Mesendoderm (in vitro differentiated cells): ENCODE measurements at regions not wholly inside any gene's neighbourhood (a gene's known extent, or its start where the extent isn't known, plus 50 kb on each side); places are given as distances from the start of the nearest gene placed in this dataset.
"Not testable (repeated sequence)": the region's sequence is repeated elsewhere in the genome, so short reads cannot be mapped to it uniquely, and the experiment has no call there.

Source experiments
- DNase-seq: peaks from one replicate; pipeline ENCODE4 v3.0.0; 2013
- H2AK5ac ChIP-seq: 2 replicates; pipeline ENCODE4 v1.6.1; 2013; ENCODE audit warnings: low read length, inconsistent platforms
- H2BK120ac ChIP-seq: 2 replicates; pipeline ENCODE4 v1.6.1; 2013; ENCODE audit warnings: low read depth, mild to moderate bottlenecking, low read length, moderate library complexity, mixed read lengths
- H2BK15ac ChIP-seq: replicated peaks from 2 replicates; pipeline ENCODE4 v1.6.1; 2013; ENCODE audit warnings: low read depth, mild to moderate bottlenecking, moderate library complexity
- H2BK5ac ChIP-seq: 2 replicates; pipeline ENCODE4 v1.6.1; 2013; ENCODE audit warnings: low read length, inconsistent platforms
- H3K18ac ChIP-seq: 2 replicates; pipeline ENCODE4 v1.6.1; 2013; ENCODE audit warnings: mild to moderate bottlenecking, low read length, mixed read lengths
- H3K23ac ChIP-seq: one replicate; pipeline ENCODE4 v1.6.1; 2013; ENCODE audit warnings: low read length
- H3K27ac ChIP-seq: 2 replicates; pipeline ENCODE4 v1.5.1; 2013; ENCODE audit warnings: low read depth, mild to moderate bottlenecking, inconsistent platforms, low read length, moderate library complexity
- H3K27me3 ChIP-seq: 2 replicates; pipeline ENCODE4 v1.6.1; 2013; ENCODE audit warnings: low read length, control low read depth, mild to moderate bottlenecking, inconsistent platforms; ENCODE audit not compliant: insufficient read depth, poor library complexity
- H3K36me3 ChIP-seq: 2 replicates; pipeline ENCODE4 v1.6.1; 2013; ENCODE audit warnings: low read length, inconsistent platforms; ENCODE audit not compliant: control insufficient read depth, insufficient read depth
- H3K4ac ChIP-seq: one replicate; pipeline ENCODE4 v1.6.1; 2013; ENCODE audit warnings: low read depth, mild to moderate bottlenecking, low read length, moderate library complexity
- H3K4me1 ChIP-seq: 2 replicates; pipeline ENCODE4 v1.6.1; 2013; ENCODE audit warnings: low read depth, low read length, inconsistent platforms; ENCODE audit not compliant: control insufficient read depth
- H3K4me2 ChIP-seq: 2 replicates; pipeline ENCODE4 v1.6.1; 2013; ENCODE audit warnings: low read length
- H3K4me3 ChIP-seq: 2 replicates; pipeline ENCODE4 v1.5.1; 2013; ENCODE audit warnings: mild to moderate bottlenecking, low read length
- H3K56ac ChIP-seq: one replicate; pipeline ENCODE4 v1.6.1; 2013; ENCODE audit warnings: low read length
- H3K79me1 ChIP-seq: 2 replicates; pipeline ENCODE4 v1.6.1; 2013; ENCODE audit warnings: low read length, inconsistent platforms
- H3K79me2 ChIP-seq: 2 replicates; pipeline ENCODE4 v1.6.1; 2013; ENCODE audit warnings: mild to moderate bottlenecking, low read length; ENCODE audit not compliant: control insufficient read depth, insufficient read depth
- H3K9ac ChIP-seq: 2 replicates; pipeline ENCODE4 v1.6.1; 2013; ENCODE audit warnings: low read length, inconsistent platforms
- H4K5ac ChIP-seq: one replicate; pipeline ENCODE4 v1.6.1; 2013; ENCODE audit warnings: low read length
- H4K8ac ChIP-seq: one replicate; pipeline ENCODE4 v1.6.1; 2013; ENCODE audit warnings: low read depth, mild to moderate bottlenecking, control low read depth, low read length, moderate library complexity
- WGBS: extraction: QIAGEN DNeasy Blood & Tissue Kit; methylation state at CpG from one replicate; pipeline ENCODE4 v1.1.7; 2013; ENCODE audit warnings: low lambda C conversion rate, missing lambda C conversion rate; ENCODE audit not compliant: insufficient coverage; ENCODE audit errors: extremely low coverage; 5-methylcytosine and 5-hydroxymethylcytosine counted together

DNA sequence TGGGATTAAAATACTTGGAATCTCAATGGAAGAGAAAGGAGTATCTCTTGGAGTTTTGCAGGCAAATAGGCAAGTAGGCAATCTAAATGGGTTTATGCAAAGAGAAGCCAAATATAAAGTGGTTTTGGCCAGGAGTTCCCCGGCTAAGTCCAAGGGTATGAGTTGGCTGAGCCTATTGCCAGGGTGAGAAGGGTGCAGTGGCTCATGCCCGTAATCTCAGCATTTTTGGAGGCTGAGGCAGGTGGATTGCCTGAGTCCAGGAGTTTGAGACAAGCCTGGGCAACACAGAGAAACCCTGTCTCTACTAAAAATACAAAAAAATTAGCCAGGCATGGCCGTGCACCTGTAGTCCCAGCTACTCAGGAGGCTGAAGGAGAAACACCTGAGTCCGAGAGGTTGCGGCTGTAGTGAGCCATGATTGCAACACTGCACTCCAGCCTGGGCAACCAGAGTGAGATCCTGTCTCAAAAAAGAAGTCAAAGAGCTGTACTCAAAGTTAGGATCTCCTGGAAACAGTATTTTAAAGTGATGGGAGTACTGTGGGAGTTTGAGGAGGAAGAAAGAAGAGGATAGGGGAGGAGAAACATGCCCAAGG, 130.4 kb upstream of the RAB18 start:
- Histone ChIP-seq H3K27ac (no peak overlapping the region), H2BK120ac (no peak overlapping the region), H3K23ac (no peak overlapping the region), H3K4ac (no peak overlapping the region), H3K56ac (no peak overlapping the region), H2BK5ac (no peak overlapping the region), H3K79me1 (no peaks in the 10 kb centered on the region), H4K5ac (no peak overlapping the region), H3K9ac (no peak overlapping the region), H3K18ac (no peak overlapping the region), H3K4me1 (no peaks in the 10 kb centered on the region), H2AK5ac (no peak overlapping the region), H3K79me2 (no peaks in the 10 kb centered on the region), H3K36me3 (no peaks in the 10 kb centered on the region), H4K8ac (no peak overlapping the region), H3K4me2 (no peak overlapping the region), H2BK15ac (no peak overlapping the region), H3K4me3 (no peak overlapping the region), H3K27me3 (no peaks in the 10 kb centered on the region)
- no CpG with 5 or more reads among the region's 5 CpGs for WGBS
- DNase-seq, result no peak

GRCh38 chr10:27372095-27372494, 131.5 kb upstream of the ACBD5 start:
- H2BK5ac ChIP-seq, result no peak overlapping the region
- H4K8ac ChIP-seq, result no peak overlapping the region
- no peak overlapping the region for H3K4ac ChIP-seq
- H2BK15ac ChIP-seq, result no peak overlapping the region
- H3K79me2 ChIP-seq, result no peaks in the 10 kb centered on the region
- no peaks in the 10 kb centered on the region for H3K27me3 ChIP-seq
- no peak overlapping the region for H3K4me2 ChIP-seq
- no peak overlapping the region for H4K5ac ChIP-seq
- no peak overlapping the region for H3K27ac ChIP-seq
- no CpG with 5 or more reads among the region's 5 CpGs for WGBS
- no peak overlapping the region for H3K18ac ChIP-seq
- no peak overlapping the region for H3K4me3 ChIP-seq
- H3K36me3 ChIP-seq, result no peaks in the 10 kb centered on the region
- no peaks in the 10 kb centered on the region for H3K4me1 ChIP-seq
- DNase-seq, result no peak
- no peaks in the 10 kb centered on the region for H3K79me1 ChIP-seq
- no peak overlapping the region for H3K56ac ChIP-seq
- no peak overlapping the region for H3K23ac ChIP-seq
- no peak overlapping the region for H3K9ac ChIP-seq
- no peak overlapping the region for H2BK120ac ChIP-seq
- H2AK5ac ChIP-seq, result no peak overlapping the region

DNA sequence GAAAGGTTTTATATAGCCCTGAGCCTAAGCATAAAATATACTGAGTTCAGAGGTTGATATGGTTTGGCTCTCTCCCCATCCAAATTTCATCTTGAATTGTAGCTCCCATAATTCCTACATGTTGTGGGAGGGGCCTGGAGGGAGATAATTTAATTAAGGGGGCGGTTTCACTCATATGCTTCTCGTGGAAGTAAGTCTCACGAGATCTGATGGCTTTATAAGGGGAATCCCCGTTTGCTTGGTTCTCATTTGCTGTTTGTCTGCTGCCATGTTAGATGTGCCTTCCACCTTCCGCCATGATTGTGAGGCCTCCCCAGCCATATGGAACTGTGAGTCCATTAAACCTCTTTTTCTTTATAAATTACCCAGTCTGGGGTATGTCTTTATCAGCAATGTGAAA, 130.8 kb upstream of the ACBD5 start:
- not testable (repeated sequence) for H3K27me3 ChIP-seq, H3K23ac ChIP-seq, H3K4ac ChIP-seq, H3K4me2 ChIP-seq, H3K27ac ChIP-seq, H3K4me1 ChIP-seq, DNase-seq, H2BK5ac ChIP-seq, H4K8ac ChIP-seq, H3K9ac ChIP-seq, H3K79me1 ChIP-seq, H4K5ac ChIP-seq, H2AK5ac ChIP-seq, H3K18ac ChIP-seq, H3K79me2 ChIP-seq, H3K4me3 ChIP-seq, H2BK15ac ChIP-seq, H3K56ac ChIP-seq, H3K36me3 ChIP-seq, H2BK120ac ChIP-seq
- no CpG with 5 or more reads among the region's 5 CpGs for WGBS

DNA sequence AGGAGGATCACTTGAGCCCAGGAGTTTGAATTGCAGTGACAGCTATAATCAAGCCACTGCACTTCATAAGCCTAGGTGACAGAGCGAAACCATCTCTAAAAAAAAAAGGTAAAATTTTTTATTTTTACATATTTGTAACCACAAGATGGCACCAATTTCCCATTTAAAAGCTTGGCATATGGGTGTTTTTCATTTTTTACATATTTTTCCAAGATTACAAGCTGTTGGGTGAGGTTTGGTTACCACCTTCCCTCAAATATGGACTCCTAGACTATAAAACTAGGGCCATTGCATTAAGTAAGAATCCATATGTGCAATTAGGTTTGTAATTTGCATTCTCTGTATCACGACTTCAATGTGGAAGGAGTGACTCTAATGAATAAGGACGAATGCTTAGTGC, 129.3 kb upstream of the ACBD5 start:
- DNase-seq, result no peak
- Histone ChIP-seq H3K23ac (no peak overlapping the region), H2AK5ac (no peak overlapping the region), H3K4me1 (no peaks in the 10 kb centered on the region), H3K18ac (no peak overlapping the region), H4K5ac (no peak overlapping the region), H2BK5ac (no peak overlapping the region), H3K79me1 (no peaks in the 10 kb centered on the region), H3K36me3 (no peaks in the 10 kb centered on the region), H3K27me3 (no peaks in the 10 kb centered on the region), H3K4me2 (no peak overlapping the region), H3K27ac (no peak overlapping the region), H2BK120ac (no peak overlapping the region), H3K56ac (no peak overlapping the region), H3K4ac (no peak overlapping the region), H3K79me2 (no peaks in the 10 kb centered on the region), H2BK15ac (no peak overlapping the region), H3K4me3 (no peak overlapping the region), H3K9ac (no peak overlapping the region), H4K8ac (no peak overlapping the region)
- WGBS, result no CpG with 5 or more reads among the region's 3 CpGs

DNA sequence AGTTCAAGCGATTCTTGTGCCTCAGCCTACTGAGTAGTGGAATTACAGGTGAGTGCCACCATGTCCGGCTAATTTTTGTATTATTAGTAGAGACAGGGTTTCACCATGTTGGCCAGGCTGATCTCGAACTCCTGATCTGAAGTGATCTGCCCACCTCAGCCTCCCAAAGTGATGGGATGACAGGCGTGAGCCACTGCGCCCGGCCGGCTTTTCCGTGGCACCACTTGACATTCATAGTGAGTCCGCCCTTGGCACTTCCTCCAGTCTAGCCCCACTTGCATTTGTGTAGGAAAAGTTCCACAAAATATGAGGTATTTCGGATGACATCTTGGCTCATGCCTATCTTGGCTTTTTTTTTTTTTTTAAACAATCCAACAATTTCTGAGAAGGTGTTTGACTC, 128.1 kb upstream of the ACBD5 start:
- H3K18ac ChIP-seq, result no peak overlapping the region
- DNase-seq, result no peak
- WGBS, result no CpG with 5 or more reads among the region's 10 CpGs
- no peaks in the 10 kb centered on the region for H3K79me2 ChIP-seq
- no peak overlapping the region for H3K9ac ChIP-seq
- H3K4me3 ChIP-seq, result no peak overlapping the region
- no peak overlapping the region for H3K56ac ChIP-seq
- H2BK5ac ChIP-seq, result no peak overlapping the region
- H2AK5ac ChIP-seq, result no peak overlapping the region
- no peak overlapping the region for H4K8ac ChIP-seq
- H3K79me1 ChIP-seq, result no peaks in the 10 kb centered on the region
- no peaks in the 10 kb centered on the region for H3K36me3 ChIP-seq
- H2BK120ac ChIP-seq, result no peak overlapping the region
- no peak overlapping the region for H3K4me2 ChIP-seq
- no peaks in the 10 kb centered on the region for H3K4me1 ChIP-seq
- no peak overlapping the region for H3K23ac ChIP-seq
- H2BK15ac ChIP-seq, result no peak overlapping the region
- no peak overlapping the region for H4K5ac ChIP-seq
- no peak overlapping the region for H3K27ac ChIP-seq
- H3K4ac ChIP-seq, result no peak overlapping the region
- no peaks in the 10 kb centered on the region for H3K27me3 ChIP-seq

DNA sequence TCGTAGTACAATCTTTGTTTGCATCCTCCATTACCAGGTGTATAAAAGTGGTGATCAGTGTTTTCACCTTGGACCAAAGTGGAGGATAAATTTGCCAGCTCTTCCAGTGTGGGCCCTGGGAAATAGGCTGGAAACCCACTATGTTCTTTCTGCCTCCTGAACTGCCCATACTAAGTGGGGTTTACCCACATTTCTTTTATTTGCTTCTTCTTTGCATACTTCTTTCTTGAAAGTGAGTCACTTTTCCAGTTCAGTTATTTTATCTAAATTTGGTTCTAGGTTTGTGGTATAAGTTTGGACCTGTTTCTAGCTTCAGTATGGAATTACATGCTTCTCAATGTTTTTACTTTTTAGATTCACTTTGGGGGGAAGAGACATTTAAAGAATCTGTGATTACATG, 126.2 kb upstream of the ACBD5 start:
- Histone ChIP-seq H3K18ac (no peak overlapping the region), H2BK120ac (no peak overlapping the region), H2AK5ac (no peak overlapping the region), H3K4me1 (no peaks in the 10 kb centered on the region), H4K8ac (no peak overlapping the region), H3K9ac (no peak overlapping the region), H3K27ac (no peak overlapping the region), H3K4ac (no peak overlapping the region), H3K56ac (no peak overlapping the region), H3K4me2 (no peak overlapping the region), H3K36me3 (no peaks in the 10 kb centered on the region), H3K79me1 (no peaks in the 10 kb centered on the region), H4K5ac (no peak overlapping the region), H3K27me3 (no peaks in the 10 kb centered on the region), H3K23ac (no peak overlapping the region), H2BK15ac (no peak overlapping the region), H3K4me3 (no peak overlapping the region), H3K79me2 (no peaks in the 10 kb centered on the region), H2BK5ac (no peak overlapping the region)
- WGBS, result no CpG with 5 or more reads among the region's 1 CpG
- DNase-seq, result no peak
